Stimulated activated naive CD8-positive, alpha-beta T cell treated with anti-CD3 and anti-CD28 coated beads, Interleukin-15, Interleukin-2, amounts not matched to agents 100 U/mL and 50 U/mL, for 24 hours (primary cell): ENCODE measurements at regions not wholly inside any gene's neighbourhood (a gene's known extent, or its start where the extent isn't known, plus 50 kb on each side); places are given as distances from the start of the nearest gene placed in this dataset.
"Not testable (repeated sequence)": the region's sequence is repeated elsewhere in the genome, so short reads cannot be mapped to it uniquely, and the experiment has no call there.

Experiments used
- ATAC-seq: fragments of 150-1000 bp; cut with Tn5 transposase; one replicate; pipeline ENCODE4 v1.10.0; 2021
- DNase-seq: peaks from one replicate; pipeline ENCODE4 v3.0.0; 2021

- ATAC-seq (no peak), DNase-seq (no peak)
Measured at GRCh38 chr6:94217836-94218235, 798.5 kb upstream of the EPHA7 start.

DNA sequence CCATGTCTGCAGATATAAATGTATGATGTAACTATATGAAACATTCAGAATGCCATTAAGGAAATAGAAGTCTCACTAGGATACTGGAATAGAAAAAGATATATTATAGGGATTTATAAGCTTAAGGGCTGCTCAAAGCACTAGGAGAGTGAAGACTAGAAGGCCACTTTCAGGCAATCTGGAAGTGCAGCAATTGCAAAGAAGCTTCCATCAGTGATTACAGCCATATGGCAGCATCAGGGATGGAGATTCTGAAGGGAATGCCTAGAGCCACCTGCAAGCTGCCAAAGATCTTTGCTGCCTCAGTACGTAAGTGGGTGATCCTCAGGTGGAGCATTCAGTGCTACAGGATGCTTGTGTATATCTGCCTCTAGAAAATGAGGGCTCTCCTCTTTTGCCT is 796.2 kb upstream of the EPHA7 start:
- DNase-seq (no peak), ATAC-seq (no peak)

DNA sequence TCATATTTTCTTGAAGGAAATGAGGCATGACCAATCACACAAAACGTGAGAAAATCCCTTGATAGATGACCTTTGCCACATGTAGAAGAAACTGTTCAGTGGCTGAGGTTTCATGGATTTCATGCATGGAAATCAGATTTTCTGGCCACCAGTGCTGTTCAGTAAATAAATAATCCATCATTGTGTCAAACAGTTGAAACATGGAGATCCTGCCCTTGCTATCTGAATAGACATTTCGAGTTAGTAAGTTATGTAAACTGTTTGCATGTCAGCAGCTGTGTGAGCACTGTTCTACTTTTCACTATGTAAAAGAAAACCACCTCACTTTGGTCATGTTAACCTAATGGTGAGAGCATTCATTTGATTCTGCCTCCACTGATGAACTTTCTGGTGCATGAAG is 793.9 kb upstream of the EPHA7 start:
- no peak for DNase-seq
- ATAC-seq: no peak

- no peak for ATAC-seq
- no peak for DNase-seq
Measured at GRCh38 chr6:94196891-94197290, 777.5 kb upstream of the EPHA7 start.

GRCh38 chr6:94190030-94190429 is 770.7 kb upstream of the EPHA7 start:
- DNase-seq: no peak
- no peak for ATAC-seq

DNA sequence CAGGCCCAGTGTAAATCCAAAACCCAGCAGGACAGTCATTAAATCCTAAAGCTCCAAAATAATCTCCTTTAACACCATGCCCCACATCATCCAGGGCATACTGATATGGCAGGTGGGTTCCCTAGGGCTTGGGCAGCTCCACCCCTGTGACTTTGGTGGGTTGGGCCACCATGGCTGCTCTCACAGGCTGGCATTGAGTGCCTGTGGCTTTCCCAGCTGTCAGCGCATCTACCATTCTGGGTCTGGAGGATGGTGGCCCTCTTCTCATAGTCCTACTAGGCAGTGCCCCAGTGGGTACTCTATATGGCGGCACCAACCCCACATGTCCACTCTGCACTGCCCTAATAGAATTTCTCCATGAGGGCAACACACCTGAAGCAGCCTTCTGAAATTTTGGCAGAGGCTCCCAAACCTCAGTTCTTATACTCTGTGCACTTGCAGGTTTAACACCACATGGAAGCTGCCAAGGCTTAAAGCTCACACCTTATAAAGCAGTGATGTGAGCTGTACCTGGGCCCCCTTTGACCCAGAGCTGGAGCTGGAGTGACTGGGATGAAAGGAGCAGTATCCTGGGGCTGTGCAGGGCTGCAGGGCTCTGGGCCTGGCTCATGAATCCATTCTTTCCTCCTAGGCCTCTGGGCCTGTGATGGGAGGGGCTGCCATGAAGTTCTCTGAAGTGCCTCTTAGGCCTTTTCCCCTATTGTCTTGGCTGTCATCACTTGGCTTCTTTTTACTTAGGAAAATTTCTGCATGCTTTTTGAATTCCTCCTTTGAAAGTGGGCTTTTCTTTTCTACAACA is 765.5 kb upstream of the EPHA7 start:
- DNase-seq (no peak), ATAC-seq (no peak)

DNA sequence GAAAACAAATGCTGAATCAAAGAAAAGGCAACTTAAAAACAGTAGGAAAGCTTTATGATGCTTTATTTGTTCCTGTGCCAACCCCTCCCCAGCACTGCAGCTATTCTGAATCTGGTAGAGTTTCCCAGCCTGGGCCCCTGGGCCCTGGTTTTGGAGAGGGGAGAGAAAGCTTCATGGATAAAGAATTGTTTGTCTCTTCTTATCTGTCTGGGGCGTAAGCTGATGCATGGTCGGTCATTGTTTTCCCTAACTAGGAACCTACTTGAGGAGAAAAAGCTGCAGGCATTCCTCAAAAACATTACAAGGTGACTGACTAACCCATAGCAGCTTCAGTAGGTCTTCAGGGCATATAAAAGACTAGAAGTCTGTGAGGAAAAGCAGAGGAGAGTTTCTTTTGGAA is 758.1 kb upstream of the EPHA7 start:
- DNase-seq (no peak), ATAC-seq (no peak)

DNA sequence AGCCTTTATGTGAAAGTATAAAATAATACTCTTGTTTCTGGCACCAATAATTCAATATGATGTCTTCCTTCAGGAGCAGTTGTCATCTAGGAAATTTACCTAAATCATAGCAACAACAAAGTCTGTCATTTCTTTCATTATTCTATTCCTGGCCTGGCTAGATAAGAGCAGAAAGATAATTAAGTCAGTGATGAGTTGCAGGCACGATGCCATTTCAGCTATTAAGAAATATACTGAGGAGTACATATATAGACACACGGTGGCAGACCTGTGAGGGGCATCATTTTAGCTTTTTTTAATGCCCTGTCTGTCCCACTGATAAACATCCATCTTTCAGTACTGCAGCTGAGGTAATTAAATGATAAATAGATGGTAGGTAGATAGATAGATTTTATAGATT is 756.1 kb upstream of the EPHA7 start:
- ATAC-seq (no peak), DNase-seq (no peak)

DNA sequence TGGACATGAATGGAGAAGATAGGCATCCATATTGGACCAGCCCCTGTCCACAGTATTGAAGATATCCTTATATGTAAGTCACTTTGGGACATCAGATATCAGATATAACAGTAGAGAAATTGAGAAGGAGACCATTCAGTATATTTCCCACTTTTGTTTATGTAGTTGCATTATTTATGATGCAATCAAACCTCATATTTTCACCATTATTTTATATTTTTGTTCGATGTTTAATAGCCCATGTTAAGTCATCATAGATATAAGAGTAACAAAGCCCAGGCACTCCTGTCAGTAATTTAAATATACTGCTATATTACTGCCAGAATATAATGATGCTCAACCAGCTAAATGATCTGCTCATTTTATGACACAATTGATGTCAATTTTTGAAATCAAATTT is 744.5 kb upstream of the EPHA7 start:
- DNase-seq (no peak), ATAC-seq (no peak)

GRCh38 chr6:94150886-94151285 is 731.5 kb upstream of the EPHA7 start:
- no peak for DNase-seq
- no peak for ATAC-seq

DNA sequence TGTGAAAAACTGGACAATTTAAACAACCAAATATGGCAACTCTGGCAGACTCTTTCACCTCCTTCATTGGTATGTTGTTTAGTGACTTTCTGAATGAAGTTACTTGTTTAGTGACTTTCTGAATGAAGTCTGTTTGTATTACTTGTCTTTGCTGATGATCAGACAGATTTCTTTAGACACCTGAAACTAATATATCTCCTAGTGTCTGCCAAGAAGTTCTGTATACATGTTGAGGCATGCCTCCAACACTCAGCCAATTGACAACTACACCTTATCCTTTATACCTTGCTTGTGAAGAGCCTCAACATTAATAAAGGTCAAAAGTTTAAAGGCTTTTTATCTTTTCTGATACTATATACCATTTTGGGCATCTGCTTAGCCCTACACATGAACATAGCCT is 725.4 kb upstream of the EPHA7 start:
- ATAC-seq (no peak), DNase-seq (no peak)

GRCh38 chr6:94137178-94137577 is 717.8 kb upstream of the EPHA7 start:
- DNase-seq, ATAC-seq: not testable (repeated sequence)

GRCh38 chr6:94133106-94133505 is 713.7 kb upstream of the EPHA7 start:
- no peak for ATAC-seq
- no peak for DNase-seq

DNA sequence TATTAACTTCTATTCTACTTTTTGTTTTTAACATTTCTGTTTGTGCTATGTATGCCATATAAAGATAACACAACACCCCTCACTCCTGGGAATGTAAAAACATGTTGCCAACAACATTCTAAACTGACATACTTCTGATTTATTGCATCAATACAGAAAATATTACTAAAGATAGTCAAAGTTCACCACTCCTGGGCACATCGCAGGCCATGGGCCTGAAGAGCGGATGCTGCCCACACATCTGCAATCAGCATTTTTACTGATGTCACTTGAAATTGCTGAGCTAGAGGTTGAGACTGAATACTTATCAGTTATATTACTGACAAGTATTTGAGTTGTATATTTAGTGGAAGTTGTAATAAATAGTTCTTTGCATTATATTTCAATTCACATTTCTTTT is 711.9 kb upstream of the EPHA7 start:
- no peak for DNase-seq
- ATAC-seq: no peak

DNA sequence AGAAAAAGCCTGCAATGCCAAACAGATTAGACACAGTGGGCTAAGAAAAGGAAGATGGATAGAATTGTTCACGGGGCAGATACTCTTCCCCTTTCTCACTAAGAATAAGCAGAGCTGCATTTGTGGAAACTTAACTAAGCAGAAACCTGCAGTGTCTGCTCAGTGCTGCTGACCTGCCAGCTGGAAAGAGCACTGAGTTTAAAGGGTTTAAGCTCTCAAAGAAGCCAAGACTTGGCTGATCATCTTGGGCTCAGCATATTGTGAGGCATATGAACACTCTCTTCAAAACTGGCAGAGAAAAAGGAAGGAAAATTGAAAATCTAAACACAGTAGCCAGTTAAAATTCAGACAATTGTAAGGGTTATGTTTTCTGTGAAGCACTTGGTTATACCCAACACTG is 711.1 kb upstream of the EPHA7 start:
- ATAC-seq (no peak), DNase-seq (no peak)

GRCh38 chr6:94129926-94130325 is 710.6 kb upstream of the EPHA7 start:
- no peak for ATAC-seq
- no peak for DNase-seq

GRCh38 chr6:94127716-94128115 is 708.4 kb upstream of the EPHA7 start:
- DNase-seq: no peak
- no peak for ATAC-seq

- ATAC-seq (no peak), DNase-seq (no peak)
Measured at GRCh38 chr6:94124333-94124732, 705.0 kb upstream of the EPHA7 start.

GRCh38 chr6:94121094-94121493 is 701.7 kb upstream of the EPHA7 start:
- no peak for DNase-seq
- no peak for ATAC-seq

DNA sequence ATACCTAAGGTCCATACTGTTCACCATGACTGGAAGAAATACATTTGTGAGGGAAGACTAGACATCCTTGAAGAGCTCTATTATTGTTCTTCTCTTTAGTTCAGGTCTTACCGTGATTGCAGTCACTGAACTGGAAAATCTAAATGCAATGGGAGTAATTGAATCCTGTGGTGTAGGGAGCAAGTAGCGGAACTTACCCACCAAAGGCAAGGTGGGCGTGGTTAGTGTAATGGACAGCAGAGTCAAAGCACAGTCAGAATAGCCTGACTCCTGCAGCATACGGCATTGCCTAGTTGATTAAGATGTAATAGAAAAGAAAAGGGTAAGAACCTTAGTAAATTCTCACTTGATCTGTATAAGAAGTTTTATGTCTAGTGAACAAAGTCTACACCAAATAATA is 679.7 kb upstream of the EPHA7 start:
- DNase-seq: no peak

GRCh38 chr6:94095961-94096360 is 676.6 kb upstream of the EPHA7 start:
- DNase-seq: no peak

More for the DNA sequence above, 679.7 kb upstream of the EPHA7 start:
- no peak for ATAC-seq

GRCh38 chr6:94089941-94090340 is 670.6 kb upstream of the EPHA7 start:
- ATAC-seq (no peak), DNase-seq (no peak)

More at GRCh38 chr6:94095961-94096360, 676.6 kb upstream of the EPHA7 start:
- ATAC-seq: no peak

DNA sequence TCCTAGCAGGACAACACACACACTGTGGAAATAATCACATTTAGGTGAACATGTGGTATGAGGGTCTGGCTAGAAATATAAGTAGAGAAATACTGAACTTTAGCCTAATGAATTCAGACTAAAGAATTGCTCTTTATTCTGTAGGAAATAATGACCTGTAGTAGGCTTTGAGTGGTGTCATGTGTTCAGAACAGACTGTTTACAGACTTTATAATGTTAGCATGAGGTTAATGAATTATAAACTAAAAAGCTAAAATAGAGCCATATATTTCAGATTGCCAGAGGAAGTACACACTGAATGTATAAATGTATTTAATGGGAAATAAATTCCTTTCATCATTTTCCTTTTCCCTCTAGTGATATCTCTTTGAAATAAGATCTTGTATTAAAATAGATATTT is 669.5 kb upstream of the EPHA7 start:
- ATAC-seq (no peak), DNase-seq (no peak)

DNA sequence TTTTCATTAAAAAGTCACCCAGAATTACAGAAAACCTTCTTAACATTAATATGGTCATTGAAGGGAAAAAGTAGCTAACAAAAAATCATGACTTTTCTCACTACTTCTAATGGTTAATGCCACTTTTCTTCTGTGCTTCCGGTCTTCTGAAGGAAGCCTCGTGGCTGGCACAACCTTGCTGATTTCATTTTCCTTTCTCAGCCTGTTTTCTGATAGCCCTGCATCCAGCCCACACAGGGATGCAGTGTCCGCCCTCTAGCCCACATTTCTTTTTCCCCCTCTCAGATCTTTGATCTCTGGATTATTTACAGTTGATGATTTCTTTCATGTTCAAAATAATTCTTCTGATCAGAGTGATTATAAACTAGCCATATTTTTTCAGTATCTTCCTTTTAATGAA is 655.4 kb upstream of the EPHA7 start:
- no peak for ATAC-seq
- DNase-seq: no peak

DNA sequence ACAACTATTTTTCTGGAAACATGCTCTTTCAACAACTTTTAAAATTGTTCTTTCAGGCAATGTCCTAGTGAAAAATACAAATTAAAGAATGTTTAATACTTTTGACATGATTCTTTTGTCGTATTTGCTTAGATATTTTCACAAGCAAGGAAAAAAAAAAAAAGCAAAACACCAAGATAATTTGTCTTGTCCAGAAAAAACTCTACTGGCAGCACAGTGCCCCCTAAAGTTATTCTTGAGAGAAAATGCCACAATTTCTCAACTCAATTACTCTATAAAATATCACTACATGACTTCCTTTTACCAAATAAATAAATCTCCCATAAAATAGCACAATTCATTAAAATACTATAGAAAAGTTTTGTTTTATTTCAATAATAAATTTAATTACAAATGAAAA is 652.5 kb upstream of the EPHA7 start:
- DNase-seq (no peak), ATAC-seq (no peak)
